ENCODE measurements at regions not wholly inside any gene's neighbourhood (a gene's known extent, or its start where the extent isn't known, plus 50 kb on each side); places are given as distances from the start of the nearest gene placed in this dataset.

GRCh38 chr14:56063131-56063530, 55.1 kb upstream of the PELI2 start:
- Histone ChIP-seq H3K4me1 (ENCODE audit: insufficient read depth) (no peaks in the 10 kb centered on the region), H3K4me2 (no peak overlapping the region), H2AFZ (no peak overlapping the region), H3F3A (replicated peaks; ENCODE audit: low read depth) (no peaks in the 10 kb centered on the region), H3K36me3 (ENCODE audit: insufficient read depth) (no peaks in the 10 kb centered on the region), H3K9me2 (ENCODE audit: insufficient read depth) (0 out of 2 replicates have a peak, but pooled peaks cover 8% of the 10 kb centered on the region), H3K79me2 (replicated peaks; ENCODE audit: insufficient read depth) (no peaks in the 10 kb centered on the region), H3K27ac (ENCODE audit: low read depth) (no peak overlapping the region), H3K4me3 (no peak overlapping the region), H4K20me1 (replicated peaks; ENCODE audit: insufficient read depth) (no peaks in the 10 kb centered on the region), H3K27me3 (ENCODE audit: insufficient read depth) (no peaks in the 10 kb centered on the region)
- Mint-ChIP-seq H3K9me3 (no peaks in the 10 kb centered on the region), H3K4me1 (no peaks in the 10 kb centered on the region), H3K27me3 (ENCODE audit: insufficient read depth, low read depth, poor library complexity) (no peaks in the 10 kb centered on the region), H3K36me3 (ENCODE audit: low read depth) (no peaks in the 10 kb centered on the region), H3K4me3 (no peak overlapping the region), H3K27ac (no peak overlapping the region)
- no peak for ATAC-seq
- no peak for DNase-seq (ENCODE audit: low spot score)
- TF ChIP-seq JUNB (IDR thresholded peaks at IDR 0.05; ENCODE audit: unreplicated experiment) (no peak), POLR2AphosphoS5 (IDR thresholded peaks at IDR 0.05; ENCODE audit: low read depth) (no peak), STAT1 (IDR thresholded peaks at IDR 0.05; ENCODE audit: unreplicated experiment) (no peak), CREB1 (CRISPR knock-in tag; IDR thresholded peaks at IDR 0.05; ENCODE audit: low read depth) (no peak), NANOG (IDR thresholded peaks at IDR 0.05; ENCODE audit: borderline replicate concordance) (no peak), ZNF331 (CRISPR knock-in tag; IDR thresholded peaks at IDR 0.05; ENCODE audit: low read depth) (no peak), ETS1 (IDR thresholded peaks at IDR 0.05) (no peak), REST (IDR thresholded peaks at IDR 0.05; ENCODE audit: unreplicated experiment) (no peak), EZH2phosphoT487 (IDR thresholded peaks at IDR 0.05; ENCODE audit: unreplicated experiment) (no peak), CTCF (conservative IDR thresholded peaks at IDR 0.05; ENCODE audit: low read depth in 2 of 2) (no peak), ZNF462 (CRISPR knock-in tag; IDR thresholded peaks at IDR 0.05) (no peak), EZH2 (IDR thresholded peaks at IDR 0.05; ENCODE audit: low read depth, unreplicated experiment) (no peak), ZNF114 (CRISPR knock-in tag; IDR thresholded peaks at IDR 0.05) (no peak)

Data from GM23338 (cell line).